Heart left ventricle (tissue), 16 donors: ENCODE measurements at regions not wholly inside any gene's neighbourhood (a gene's known extent, or its start where the extent isn't known, plus 50 kb on each side); places are given as distances from the start of the nearest gene placed in this dataset.

Experiments used
- ATAC-seq, 4 donors: fragments of 200-7000 bp; cut with Tn5 transposase; one replicate each; pipeline ENCODE4 v1.9.1; 2020 to 2022; ENCODE audit warnings: moderate library complexity in 4 of 4, mild to moderate bottlenecking in 3 of 4, moderate number of reproducible peaks in 1 of 4
- DNase-seq, 5 donors: peaks; one replicate each; pipeline ENCODE4 v3.0.0-alpha.2; 2020
- H3K27ac ChIP-seq, 12 donors: fragments of 200-600 bp; sonication (generic) in 4 of 12; one replicate each; pipeline versions ENCODE4 v1.5.0 to v1.8.0; 2016 to 2022; ENCODE audit warnings: mild to moderate bottlenecking in 2 of 12
- H3K27me3 ChIP-seq, 9 donors: fragments of 200-600 bp; sonication (generic) in 2 of 9; one replicate each; pipeline versions ENCODE4 v1.5.1 to v1.8.0; 2016 to 2022; ENCODE audit warnings: mild to moderate bottlenecking in 3 of 9
- H3K36me3 ChIP-seq, 9 donors: fragments of 200-600 bp; sonication (generic) in 2 of 9; one replicate each; pipeline versions ENCODE4 v1.5.0 to v1.8.0; 2018 to 2022; ENCODE audit warnings: mild to moderate bottlenecking in 2 of 9
- H3K4me1 ChIP-seq, 12 donors: fragments of 200-600 bp; sonication (generic) in 4 of 12; one replicate each; pipeline versions ENCODE4 v1.5.0 to v1.8.0; 2016 to 2022; ENCODE audit warnings: mild to moderate bottlenecking in 3 of 12
- H3K4me3 ChIP-seq, 12 donors: fragments of 200-600 bp; sonication (generic) in 4 of 12; one replicate each; pipeline versions ENCODE4 v1.5.0 to v1.8.0; 2017 to 2022; ENCODE audit warnings: mild to moderate bottlenecking in 9 of 12, moderate library complexity in 4 of 12
- H3K9me3 ChIP-seq, 12 donors: fragments of 200-600 bp; sonication (generic) in 4 of 12; one replicate each; pipeline versions ENCODE4 v1.5.0 to v1.8.0; 2016 to 2022; ENCODE audit warnings: mild to moderate bottlenecking in 1 of 12
- POLR2A ChIP-seq, 2 donors: fragments of 450-650 bp; IDR thresholded peaks; one replicate each; pipeline ENCODE4 v1.6.1; 2017; ENCODE audit warnings: antibody characterized with exemption in 2 of 2, mild to moderate bottlenecking in 2 of 2, moderate library complexity in 2 of 2
- WGBS, 4 donors: extraction: QIAGEN DNeasy Blood & Tissue Kit in 2 of 4; methylation state at CpG; one replicate each; pipeline versions ENCODE4 v1.1.5 to v1.1.7; 2013 to 2018; 5-methylcytosine and 5-hydroxymethylcytosine counted together
- intact Hi-C, 10 donors: fragments of 100-400 bp; cut with DNase I; formaldehyde crosslinking; loops; one replicate each; pipeline versions ENCODE4 v1.11.1 to v1.14.2; 2022
- TF ChIP-seq, protein P1 (sequence below), 12 donors: fragments of 200-600 bp; sonication (generic) in 4 of 12; IDR thresholded peaks; one replicate each; pipeline versions ENCODE4 v1.5.0 to v1.8.0; 2018 to 2022; ENCODE audit warnings: antibody characterized with exemption in 12 of 12, mild to moderate bottlenecking in 5 of 12
- donor health status: ischemic (EF 13 %, LVEDD 7.1; RV severe dilation, severe dysfunction).
- donor health status: healthy with polysubstance abuse.
- donor health status: DM: no; HTN: yes; CAD: no.
- donor health status: DM: no; HTN: no; CAD: no.
- donor health status: ischemic (EF 25% LVEDD 6.9; RV normal size, moderate dysfunction).
- donor health status: ischemic (EF 25% LVEDD 5.7; RV mildly dilated, moderate dysfunction).
- donor health status: healthy.
- donor health status: DM: yes; HTN: yes; CAD: no.
- donor health status: ischemic (EF 35%, LVEDD 5.7; RV mildly dilated, moderate dysfunction).
- donor health status: nonischemic (EF 11% LVEDD 7.7; RV severe dilation, severe dysfunction).
- donor health status: DM: yes; HTN: yes; CAD: no.
- donor health status: PGD.
- donor health status: ischemic (EF 29% LVEDD 5.4; RV normal size, mild dysfunction).
- donor health status: nonischemic (EF 23%, LVEDD 6.1; RV moderate dilation, normal function).

- TF ChIP-seq, protein P1, sequence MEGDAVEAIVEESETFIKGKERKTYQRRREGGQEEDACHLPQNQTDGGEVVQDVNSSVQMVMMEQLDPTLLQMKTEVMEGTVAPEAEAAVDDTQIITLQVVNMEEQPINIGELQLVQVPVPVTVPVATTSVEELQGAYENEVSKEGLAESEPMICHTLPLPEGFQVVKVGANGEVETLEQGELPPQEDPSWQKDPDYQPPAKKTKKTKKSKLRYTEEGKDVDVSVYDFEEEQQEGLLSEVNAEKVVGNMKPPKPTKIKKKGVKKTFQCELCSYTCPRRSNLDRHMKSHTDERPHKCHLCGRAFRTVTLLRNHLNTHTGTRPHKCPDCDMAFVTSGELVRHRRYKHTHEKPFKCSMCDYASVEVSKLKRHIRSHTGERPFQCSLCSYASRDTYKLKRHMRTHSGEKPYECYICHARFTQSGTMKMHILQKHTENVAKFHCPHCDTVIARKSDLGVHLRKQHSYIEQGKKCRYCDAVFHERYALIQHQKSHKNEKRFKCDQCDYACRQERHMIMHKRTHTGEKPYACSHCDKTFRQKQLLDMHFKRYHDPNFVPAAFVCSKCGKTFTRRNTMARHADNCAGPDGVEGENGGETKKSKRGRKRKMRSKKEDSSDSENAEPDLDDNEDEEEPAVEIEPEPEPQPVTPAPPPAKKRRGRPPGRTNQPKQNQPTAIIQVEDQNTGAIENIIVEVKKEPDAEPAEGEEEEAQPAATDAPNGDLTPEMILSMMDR (IDR thresholded peaks at IDR 0.05), result no peak
- TF ChIP-seq POLR2A (IDR thresholded peaks at IDR 0.05), result no peak
- H3K4me1 ChIP-seq, result peaks cover 0 to 8% (median 0%) of the 10 kb centered on the region in 12 donors
- intact Hi-C loops, result no loop called here
- DNase-seq, result no peak
- H3K27ac ChIP-seq, result no peak overlapping the region
- WGBS, 4 donors, result 91 to 97% (median 93%) methylated on average over 1 of the region's 1 CpG
- no peak for ATAC-seq
- no peak overlapping the region for H3K4me3 ChIP-seq
- peaks cover 0 to 13% (median 0%) of the 10 kb centered on the region in 12 donors for H3K9me3 ChIP-seq
- H3K36me3 ChIP-seq, result no peaks in the 10 kb centered on the region
- H3K27me3 ChIP-seq, result peaks cover 0 to 5% (median 0%) of the 10 kb centered on the region in 9 donors
Observed at GRCh38 chr2:128807317-128807716, 488.6 kb upstream of the HS6ST1 start.

DNA sequence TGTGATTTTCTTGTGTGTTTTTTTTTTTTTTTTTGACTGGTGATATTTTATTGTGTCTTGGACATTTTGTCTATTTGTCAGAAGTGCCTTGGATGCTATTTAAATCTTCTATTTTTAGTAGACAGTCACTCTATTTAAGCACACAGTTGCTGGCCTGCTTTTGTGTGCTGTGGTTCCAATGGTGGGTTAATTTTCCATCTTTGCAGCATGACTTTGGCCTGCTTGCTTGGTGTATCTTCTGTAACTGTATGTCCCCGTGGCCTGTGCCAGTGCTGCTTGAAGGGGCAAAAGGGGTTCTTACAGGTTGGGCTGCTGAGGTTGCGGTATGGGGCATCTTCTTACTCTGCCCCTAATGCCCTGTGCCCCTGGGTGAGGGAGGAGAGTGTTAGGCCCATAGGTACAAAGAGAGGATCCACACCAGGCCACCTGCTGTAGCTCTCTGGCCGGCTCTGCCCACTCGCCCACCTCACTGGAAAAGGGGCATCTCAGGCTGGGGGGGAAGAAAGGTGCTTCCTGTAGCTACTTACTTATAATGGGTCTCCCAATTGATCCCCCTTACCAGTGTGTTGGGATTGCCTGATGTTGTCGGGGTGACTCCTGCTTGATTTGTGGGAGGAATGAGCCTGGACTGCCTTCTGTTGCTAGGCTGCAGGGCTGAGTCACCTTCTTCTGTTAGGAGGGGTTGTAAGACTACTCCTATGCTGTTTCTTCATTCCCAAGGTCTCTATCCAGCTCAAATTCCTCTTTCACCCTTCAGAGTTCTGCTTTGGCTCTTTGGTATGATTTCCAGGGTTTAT, 490.0 kb upstream of the HS6ST1 start:
- Histone ChIP-seq H3K27me3 (peaks cover 0 to 11% (median 0%) of the 10 kb centered on the region in 9 donors), H3K36me3 (no peaks in the 10 kb centered on the region), H3K27ac (no peak overlapping the region), H3K9me3 (peaks cover 0 to 13% (median 0%) of the 10 kb centered on the region in 12 donors), H3K4me1 (peaks cover 0 to 8% (median 0%) of the 10 kb centered on the region in 12 donors), H3K4me3 (no peak overlapping the region)
- DNase-seq (no peak), ATAC-seq (peak; percentile 42 to 85 (median 72))
- WGBS, 4 donors, result 62 to 87% (median 84%) methylated on average over 4 to 5 of the region's 5 CpGs
- intact Hi-C loops, result no loop called here
- TF ChIP-seq, protein P1 (IDR thresholded peaks at IDR 0.05), result no peak
- TF ChIP-seq POLR2A (IDR thresholded peaks at IDR 0.05), result no peak

DNA sequence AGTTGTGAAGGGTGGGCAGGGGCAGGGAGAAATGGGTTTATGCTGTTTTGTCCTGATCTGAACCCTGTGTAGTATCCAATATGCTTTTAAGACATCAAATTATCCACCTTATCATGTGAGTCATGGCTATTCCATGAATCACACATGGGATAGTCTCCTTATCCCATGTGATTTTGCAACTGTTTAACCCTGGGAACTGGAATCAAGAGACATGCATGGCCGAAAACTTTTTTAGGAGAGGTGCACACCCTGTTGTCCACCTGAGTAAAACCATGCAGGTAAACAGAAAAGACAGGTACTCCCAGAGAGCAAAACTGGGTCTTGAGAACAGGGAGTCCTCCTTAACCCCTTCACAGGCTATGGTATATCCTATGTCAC, 490.6 kb upstream of the HS6ST1 start:
- H3K27ac ChIP-seq, result no peak overlapping the region
- peaks cover 0 to 13% (median 0%) of the 10 kb centered on the region in 12 donors for H3K9me3 ChIP-seq
- H3K4me3 ChIP-seq, result no peak overlapping the region
- peaks cover 0 to 8% (median 0%) of the 10 kb centered on the region in 12 donors for H3K4me1 ChIP-seq
- TF ChIP-seq, protein P1 (IDR thresholded peaks at IDR 0.05), result no peak
- TF ChIP-seq POLR2A (IDR thresholded peaks at IDR 0.05), result no peak
- peak in 2 of 4 donors; percentile 17 to 60 for ATAC-seq
- intact Hi-C loops, result no loop called here
- no peaks in the 10 kb centered on the region for H3K36me3 ChIP-seq
- WGBS, 4 donors, result 78 to 97% (median 91%) methylated on average over 1 of the region's 1 CpG
- peaks cover 0 to 11% (median 0%) of the 10 kb centered on the region in 9 donors for H3K27me3 ChIP-seq
- DNase-seq, result no peak

DNA sequence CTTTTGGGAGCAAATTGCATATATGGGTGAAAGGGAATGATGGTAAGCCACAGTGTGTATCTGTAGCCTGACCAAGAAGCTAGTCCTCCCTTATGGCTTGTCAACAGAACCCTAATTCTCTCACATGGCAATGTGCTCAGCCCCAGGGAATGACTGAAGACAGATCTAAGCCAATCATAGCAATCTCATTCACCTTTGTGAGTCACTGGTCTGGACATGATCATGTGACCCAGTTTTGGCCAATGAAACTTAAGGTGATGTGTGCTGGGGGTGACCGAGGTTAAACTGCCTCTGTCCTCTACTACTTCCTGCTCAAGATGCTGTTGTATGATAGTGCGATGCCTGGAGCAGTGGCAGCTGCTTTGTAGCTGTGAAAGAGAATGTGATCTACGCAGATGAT, 491.2 kb upstream of the HS6ST1 start:
- Histone ChIP-seq H3K27ac (no peak overlapping the region), H3K27me3 (peaks cover 0 to 11% (median 0%) of the 10 kb centered on the region in 9 donors), H3K36me3 (no peaks in the 10 kb centered on the region), H3K4me1 (peaks cover 0 to 8% (median 0%) of the 10 kb centered on the region in 12 donors), H3K4me3 (no peak overlapping the region), H3K9me3 (peaks cover 0 to 13% (median 0%) of the 10 kb centered on the region in 12 donors)
- intact Hi-C loops, result no loop called here
- TF ChIP-seq, protein P1 (IDR thresholded peaks at IDR 0.05), result no peak
- no peak for TF ChIP-seq POLR2A (IDR thresholded peaks at IDR 0.05)
- 32 to 64% (median 52%) methylated on average over 3 of the region's 3 CpGs for WGBS, 4 donors
- DNase-seq (no peak), ATAC-seq (no peak)
